Nephron (organoid): ENCODE measurements at regions not wholly inside any gene's neighbourhood (a gene's known extent, or its start where the extent isn't known, plus 50 kb on each side); places are given as distances from the start of the nearest gene placed in this dataset.

Source experiments
- H3K27ac Mint-ChIP-seq, 3 experiments: 2 replicates each; pipeline ENCODE4 v1.8.0; 2020; ENCODE audit warnings: mixed read lengths in 3 of 3, mild to moderate bottlenecking in 2 of 3, moderate library complexity in 1 of 3
- H3K27me3 Mint-ChIP-seq: 2 replicates; pipeline ENCODE4 v1.8.0; 2021; ENCODE audit warnings: low read depth, mild to moderate bottlenecking, moderate library complexity, mixed read lengths
- H3K36me3 Mint-ChIP-seq: 2 replicates; pipeline ENCODE4 v1.8.0; 2020; ENCODE audit warnings: low read depth, mixed read lengths
- H3K4me1 Mint-ChIP-seq: 2 replicates; pipeline ENCODE4 v1.8.0; 2020; ENCODE audit warnings: mixed read lengths
- H3K4me3 Mint-ChIP-seq, 3 experiments: 2 replicates each; pipeline ENCODE4 v1.8.0; 2020; ENCODE audit warnings: mild to moderate bottlenecking in 3 of 3, mixed read lengths in 3 of 3, moderate library complexity in 2 of 3
- H3K9me3 Mint-ChIP-seq: 2 replicates; pipeline ENCODE4 v1.8.0; 2020; ENCODE audit warnings: mixed read lengths
- CTCF ChIP-seq, 3 experiments: fragments of 200-600 bp; sonication (generic); IDR thresholded peaks; one replicate each; pipeline ENCODE4 v1.5.0; 2021; ENCODE audit warnings: antibody characterized with exemption in 3 of 3; ENCODE audit not compliant: unreplicated experiment in 3 of 3

- H3K27ac Mint-ChIP-seq = no peak overlapping the region
- H3K36me3 Mint-ChIP-seq = no peaks in the 10 kb centered on the region
- H3K4me1 Mint-ChIP-seq = no peaks in the 10 kb centered on the region
- peaks cover 23% of the 10 kb centered on the region for H3K9me3 Mint-ChIP-seq
- TF ChIP-seq CTCF (IDR thresholded peaks at IDR 0.05; ENCODE audit: unreplicated experiment in 3 of 3) = no peak
- H3K27me3 Mint-ChIP-seq = peaks cover 3% of the 10 kb centered on the region
- no peak overlapping the region for H3K4me3 Mint-ChIP-seq
Measured at GRCh38 chr15:93231261-93231925, 142.4 kb upstream of the RGMA start.

GRCh38 chr15:93228546-93228945 is 139.5 kb upstream of the RGMA start:
- Mint-ChIP-seq H3K4me3 (no peak overlapping the region), H3K4me1 (no peaks in the 10 kb centered on the region), H3K27ac (no peak overlapping the region), H3K9me3 (peaks cover 23% of the 10 kb centered on the region), H3K36me3 (no peaks in the 10 kb centered on the region), H3K27me3 (no peaks in the 10 kb centered on the region)
- TF ChIP-seq CTCF (IDR thresholded peaks at IDR 0.05; ENCODE audit: unreplicated experiment in 3 of 3) = no peak

- no peak for TF ChIP-seq CTCF (IDR thresholded peaks at IDR 0.05; ENCODE audit: unreplicated experiment in 3 of 3)
- Mint-ChIP-seq H3K27ac (no peak overlapping the region), H3K4me3 (no peak overlapping the region), H3K27me3 (no peaks in the 10 kb centered on the region), H3K4me1 (peaks cover 4% of the 10 kb centered on the region), H3K9me3 (peaks cover 8% of the 10 kb centered on the region), H3K36me3 (no peaks in the 10 kb centered on the region)
Measured at GRCh38 chr15:93223803-93224202, 134.8 kb upstream of the RGMA start.

GRCh38 chr15:93221759-93222158 is 132.7 kb upstream of the RGMA start:
- H3K4me3 Mint-ChIP-seq = no peak overlapping the region
- no peak for TF ChIP-seq CTCF (IDR thresholded peaks at IDR 0.05; ENCODE audit: unreplicated experiment in 3 of 3)
- H3K27ac Mint-ChIP-seq = no peak overlapping the region
- H3K4me1 Mint-ChIP-seq = peaks cover 4% of the 10 kb centered on the region
- peaks cover 1% of the 10 kb centered on the region for H3K27me3 Mint-ChIP-seq
- H3K36me3 Mint-ChIP-seq = no peaks in the 10 kb centered on the region
- H3K9me3 Mint-ChIP-seq = peaks cover 3% of the 10 kb centered on the region

- Mint-ChIP-seq H3K27me3 (peaks cover 4% of the 10 kb centered on the region), H3K9me3 (no peaks in the 10 kb centered on the region), H3K27ac (peak overlapping the region in 1 of 3 experiments; percentile 8), H3K36me3 (no peaks in the 10 kb centered on the region), H3K4me3 (no peak overlapping the region), H3K4me1 (peaks cover 4% of the 10 kb centered on the region)
- TF ChIP-seq CTCF (IDR thresholded peaks at IDR 0.05; ENCODE audit: unreplicated experiment in 3 of 3) = peak in 1 of 3 experiments; percentile 10
Measured at GRCh38 chr15:93219859-93220420, 130.9 kb upstream of the RGMA start.

- peaks cover 4% of the 10 kb centered on the region for H3K4me1 Mint-ChIP-seq
- H3K4me3 Mint-ChIP-seq = no peak overlapping the region
- no peak overlapping the region for H3K27ac Mint-ChIP-seq
- TF ChIP-seq CTCF (IDR thresholded peaks at IDR 0.05; ENCODE audit: unreplicated experiment in 3 of 3) = no peak
- H3K27me3 Mint-ChIP-seq = peaks cover 4% of the 10 kb centered on the region
- no peaks in the 10 kb centered on the region for H3K36me3 Mint-ChIP-seq
- no peaks in the 10 kb centered on the region for H3K9me3 Mint-ChIP-seq
Measured at GRCh38 chr15:93217343-93217742, 128.3 kb upstream of the RGMA start.
